Esophagus muscularis mucosa (tissue), 4 donors: ENCODE measurements at regions not wholly inside any gene's neighbourhood (a gene's known extent, or its start where the extent isn't known, plus 50 kb on each side); places are given as distances from the start of the nearest gene placed in this dataset.

Experiments
- EP300 ChIP-seq: sonication (generic); formaldehyde crosslinking; IDR thresholded peaks from one replicate; pipeline ENCODE4 v1.6.1; 2017; ENCODE audit warnings: antibody characterized with exemption
- POLR2A ChIP-seq: fragments of 450-650 bp; IDR thresholded peaks from one replicate; pipeline ENCODE4 v1.6.1; 2017; ENCODE audit warnings: antibody characterized with exemption, moderate library complexity, mild to moderate bottlenecking, low read depth
- TF ChIP-seq, protein P1 (sequence below), 3 experiments: fragments of 200-600 bp in 2 of 3; fragments of 450-650 bp in 1 of 3; sonication (generic) in 2 of 3; IDR thresholded peaks; one replicate each; pipeline ENCODE4 v1.5.1; 2017 to 2019; ENCODE audit warnings: antibody characterized with exemption in 3 of 3, mild to moderate bottlenecking in 2 of 3, moderate library complexity in 1 of 3

DNA sequence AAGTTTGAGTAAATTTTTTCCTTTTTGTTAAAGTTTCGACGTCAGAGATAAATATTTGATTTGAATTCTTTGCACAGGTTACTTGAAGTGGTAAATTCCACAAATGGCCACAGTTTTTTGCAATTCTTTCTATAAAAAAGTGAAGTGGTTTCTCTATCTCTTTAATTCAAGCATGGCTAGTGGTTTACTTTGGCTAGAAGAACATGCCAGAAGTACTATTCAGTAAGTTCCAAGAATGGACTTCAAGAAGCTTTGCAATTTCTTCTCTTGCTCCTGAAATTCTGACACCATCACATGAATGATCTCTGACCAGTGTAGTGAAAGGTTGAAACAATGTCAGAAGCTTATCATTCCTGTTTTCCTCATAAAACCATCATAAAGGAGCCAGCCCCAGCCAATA, 55.7 kb upstream of the RNPC3 start:
- TF ChIP-seq POLR2A = no peak
- TF ChIP-seq, protein P1, sequence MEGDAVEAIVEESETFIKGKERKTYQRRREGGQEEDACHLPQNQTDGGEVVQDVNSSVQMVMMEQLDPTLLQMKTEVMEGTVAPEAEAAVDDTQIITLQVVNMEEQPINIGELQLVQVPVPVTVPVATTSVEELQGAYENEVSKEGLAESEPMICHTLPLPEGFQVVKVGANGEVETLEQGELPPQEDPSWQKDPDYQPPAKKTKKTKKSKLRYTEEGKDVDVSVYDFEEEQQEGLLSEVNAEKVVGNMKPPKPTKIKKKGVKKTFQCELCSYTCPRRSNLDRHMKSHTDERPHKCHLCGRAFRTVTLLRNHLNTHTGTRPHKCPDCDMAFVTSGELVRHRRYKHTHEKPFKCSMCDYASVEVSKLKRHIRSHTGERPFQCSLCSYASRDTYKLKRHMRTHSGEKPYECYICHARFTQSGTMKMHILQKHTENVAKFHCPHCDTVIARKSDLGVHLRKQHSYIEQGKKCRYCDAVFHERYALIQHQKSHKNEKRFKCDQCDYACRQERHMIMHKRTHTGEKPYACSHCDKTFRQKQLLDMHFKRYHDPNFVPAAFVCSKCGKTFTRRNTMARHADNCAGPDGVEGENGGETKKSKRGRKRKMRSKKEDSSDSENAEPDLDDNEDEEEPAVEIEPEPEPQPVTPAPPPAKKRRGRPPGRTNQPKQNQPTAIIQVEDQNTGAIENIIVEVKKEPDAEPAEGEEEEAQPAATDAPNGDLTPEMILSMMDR (IDR thresholded peaks at IDR 0.05) = no peak
- TF ChIP-seq EP300 = no peak
